Tibial artery (tissue), 4 donors: ENCODE measurements at regions not wholly inside any gene's neighbourhood (a gene's known extent, or its start where the extent isn't known, plus 50 kb on each side); places are given as distances from the start of the nearest gene placed in this dataset.

ENCODE experiments used
- DNase-seq, 2 donors: peaks; one replicate each; pipeline ENCODE4 v3.0.0-alpha.2; 2019
- H3K27ac ChIP-seq, 2 donors: fragments of 200-600 bp; sonication (generic) in 1 of 2; 1 replicate in 1 of 2; 2 replicates in 1 of 2; pipeline ENCODE4 v1.5.1; 2018 to 2019; ENCODE audit warnings: mild to moderate bottlenecking in 1 of 2
- H3K27me3 ChIP-seq, 2 donors: fragments of 200-600 bp; sonication (generic) in 1 of 2; one replicate each; pipeline versions ENCODE4 v1.5.1 to v1.6.0; 2016 to 2019
- H3K36me3 ChIP-seq, 3 donors: fragments of 200-600 bp; sonication (generic) in 2 of 3; one replicate each; pipeline ENCODE4 v1.5.1; 2016 to 2019; ENCODE audit warnings: mild to moderate bottlenecking in 2 of 3
- H3K4me1 ChIP-seq, 4 donors: fragments of 200-600 bp; sonication (generic) in 2 of 4; 1 replicate in 3 of 4; 2 replicates in 1 of 4; pipeline ENCODE4 v1.5.1; 2016 to 2019
- H3K4me3 ChIP-seq, 2 donors: fragments of 200-600 bp; sonication (generic) in 1 of 2; 1 replicate in 1 of 2; 2 replicates in 1 of 2; pipeline ENCODE4 v1.5.1; 2018 to 2019; ENCODE audit warnings: mild to moderate bottlenecking in 2 of 2
- H3K9me3 ChIP-seq, 3 donors: fragments of 200-600 bp; sonication (generic) in 1 of 3; one replicate each; pipeline ENCODE4 v1.5.1; 2016 to 2019
- CTCF ChIP-seq, 2 experiments: fragments of 200-600 bp in 1 of 2; fragments of 450-650 bp in 1 of 2; IDR thresholded peaks; one replicate each; pipeline ENCODE4 v1.5.1; 2017 to 2019; ENCODE audit warnings: antibody characterized with exemption in 2 of 2, mild to moderate bottlenecking in 1 of 2, moderate library complexity in 1 of 2
- intact Hi-C: fragments of 100-400 bp; cut with DNase I; formaldehyde crosslinking; loops from one replicate; pipeline ENCODE4 v1.15.0; 2023; ENCODE audit warnings: low total_unique reads

DNA sequence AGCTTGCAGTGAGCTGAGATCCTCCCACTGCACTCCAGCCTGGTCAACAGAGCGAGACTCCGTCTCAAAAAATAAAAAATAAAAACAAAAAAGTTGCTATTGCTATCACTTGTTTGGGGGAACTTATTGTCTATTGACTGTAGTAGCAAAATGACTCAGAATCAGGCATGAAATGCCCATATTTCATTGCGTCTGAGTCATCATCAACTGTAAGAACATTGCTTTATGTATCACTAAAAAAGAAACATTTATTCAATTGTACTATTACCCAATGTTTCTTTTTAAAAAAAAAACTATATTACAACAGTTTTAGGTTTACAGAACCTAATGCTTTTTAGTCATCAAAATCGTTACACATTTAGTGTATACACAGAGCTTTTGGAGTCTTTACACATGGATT lies 91.0 kb upstream of the FMN2 start:
- no peak for DNase-seq
- H3K4me3 ChIP-seq: no peak overlapping the region
- TF ChIP-seq CTCF (IDR thresholded peaks at IDR 0.05): no peak
- H3K27ac ChIP-seq: no peak overlapping the region
- peaks cover 0 to 32% of the 10 kb centered on the region in 2 donors for H3K27me3 ChIP-seq
- no peaks in the 10 kb centered on the region for H3K9me3 ChIP-seq
- no peaks in the 10 kb centered on the region for H3K36me3 ChIP-seq
- intact Hi-C loops: no loop called here
- H3K4me1 ChIP-seq: peaks cover 0 to 9% (median 6%) of the 10 kb centered on the region in 4 donors

DNA sequence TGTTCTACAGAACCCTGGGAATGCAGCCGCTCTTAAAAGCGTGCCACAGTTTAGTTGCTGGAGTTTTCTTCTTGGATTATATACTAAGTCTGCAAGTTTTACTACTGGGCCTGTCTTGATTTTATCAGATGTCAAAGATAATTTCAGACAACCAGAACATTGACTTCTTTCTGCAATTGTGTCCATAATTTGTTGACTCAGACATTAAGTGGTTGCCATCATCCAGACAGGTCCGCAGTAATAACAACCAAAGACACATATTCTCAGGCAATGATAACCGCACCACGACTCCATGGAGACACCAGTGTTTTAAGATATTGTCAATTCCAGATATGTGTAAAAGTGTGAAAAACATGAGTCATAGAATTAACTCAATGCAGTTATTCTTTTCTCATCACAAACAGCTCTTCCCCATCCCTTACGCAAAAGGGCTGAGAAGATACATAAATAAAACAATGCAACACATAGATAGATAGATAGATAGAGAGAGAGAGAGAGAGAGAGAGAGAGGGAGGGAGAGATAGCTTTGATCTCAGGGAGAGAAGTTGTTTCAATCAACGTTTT lies 90.4 kb upstream of the FMN2 start:
- no peaks in the 10 kb centered on the region for H3K9me3 ChIP-seq
- H3K27me3 ChIP-seq: peaks cover 0 to 32% of the 10 kb centered on the region in 2 donors
- H3K4me1 ChIP-seq: peaks cover 0 to 9% (median 6%) of the 10 kb centered on the region in 4 donors
- no peak for TF ChIP-seq CTCF (IDR thresholded peaks at IDR 0.05)
- no peak overlapping the region for H3K4me3 ChIP-seq
- intact Hi-C loops: no loop called here
- no peak for DNase-seq
- H3K27ac ChIP-seq: no peak overlapping the region
- no peaks in the 10 kb centered on the region for H3K36me3 ChIP-seq

DNA sequence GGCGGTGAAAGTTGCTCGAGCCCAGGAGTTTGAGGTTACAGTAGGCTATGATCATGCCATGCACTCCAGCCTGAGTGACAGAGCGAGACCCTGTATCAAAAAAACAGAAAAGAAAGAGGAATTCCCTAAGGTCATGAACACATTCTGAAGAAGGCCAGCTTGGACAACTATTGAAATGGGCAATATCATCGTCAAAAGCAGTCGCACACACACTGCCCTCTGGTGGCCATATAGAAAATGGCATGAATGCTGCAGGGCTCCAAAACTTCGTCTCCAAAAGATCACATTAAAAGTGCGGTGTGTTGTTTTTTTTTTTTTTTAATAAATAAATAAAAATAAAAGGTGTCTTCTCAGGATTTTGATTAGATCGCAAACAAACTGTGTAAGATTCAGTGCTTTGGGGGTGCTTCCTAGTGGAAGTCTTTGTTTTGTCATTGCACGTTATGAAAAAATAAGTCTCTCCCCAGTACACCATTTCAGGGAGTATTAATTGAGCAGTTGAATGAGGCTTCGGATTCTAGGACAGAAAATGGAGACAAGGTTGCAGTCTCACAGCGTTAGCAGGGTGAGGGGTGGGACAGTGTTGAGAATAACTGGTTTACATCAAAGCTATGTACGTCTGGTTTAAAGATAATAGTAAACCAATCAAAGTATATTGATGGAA lies 87.5 kb upstream of the FMN2 start:
- no peak for DNase-seq
- TF ChIP-seq CTCF (IDR thresholded peaks at IDR 0.05): peak in 1 of 2 experiments; percentile 41

DNA sequence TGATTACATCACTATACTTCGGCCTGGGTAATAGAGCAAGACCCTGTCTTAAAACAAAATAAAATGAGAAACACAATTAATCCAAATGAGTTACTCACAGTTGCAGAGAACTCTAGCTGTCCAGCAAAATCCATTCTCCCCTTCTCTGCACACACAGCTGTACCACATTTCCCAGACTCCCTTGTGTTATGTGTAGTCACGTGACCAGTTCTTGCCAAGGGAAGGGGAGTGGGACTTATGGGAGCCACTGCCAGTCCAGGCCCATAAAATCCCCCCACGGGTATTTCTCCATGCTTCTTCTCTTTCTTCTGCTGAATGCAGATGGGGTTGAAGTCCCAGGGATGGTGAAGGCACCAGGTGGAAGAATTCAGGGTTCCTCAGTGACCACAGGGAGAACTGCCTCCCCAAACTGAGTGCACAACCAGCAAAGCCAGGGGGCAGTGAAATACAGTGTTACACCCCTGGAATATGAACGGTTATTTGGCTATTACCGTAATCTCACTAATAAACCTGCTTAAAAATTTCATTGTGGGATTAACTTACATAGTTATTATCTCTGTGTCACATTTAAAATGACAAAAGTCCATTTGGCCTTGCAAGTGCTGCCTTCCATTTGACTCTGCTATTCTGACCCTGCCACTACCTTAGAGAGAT lies 85.6 kb upstream of the FMN2 start:
- TF ChIP-seq CTCF (IDR thresholded peaks at IDR 0.05): no peak

More for the DNA sequence above, 87.5 kb upstream of the FMN2 start:
- Histone ChIP-seq H3K27me3 (peaks cover 0 to 7% of the 10 kb centered on the region in 2 donors), H3K4me3 (no peak overlapping the region), H3K27ac (no peak overlapping the region), H3K36me3 (no peaks in the 10 kb centered on the region), H3K4me1 (no peaks in the 10 kb centered on the region), H3K9me3 (no peaks in the 10 kb centered on the region)
- intact Hi-C loops: no loop called here

GRCh38 chr1:240008298-240008697 lies 83.4 kb upstream of the FMN2 start:
- no peak for DNase-seq
- H3K27me3 ChIP-seq: no peaks in the 10 kb centered on the region
- intact Hi-C loops: no loop called here
- no peaks in the 10 kb centered on the region for H3K9me3 ChIP-seq
- no peak overlapping the region for H3K4me3 ChIP-seq
- H3K27ac ChIP-seq: no peak overlapping the region
- no peaks in the 10 kb centered on the region for H3K36me3 ChIP-seq
- H3K4me1 ChIP-seq: no peaks in the 10 kb centered on the region
- no peak for TF ChIP-seq CTCF (IDR thresholded peaks at IDR 0.05)

More for the DNA sequence above, 85.6 kb upstream of the FMN2 start:
- DNase-seq: no peak
- Histone ChIP-seq H3K27ac (no peak overlapping the region), H3K9me3 (no peaks in the 10 kb centered on the region), H3K4me3 (no peak overlapping the region), H3K36me3 (no peaks in the 10 kb centered on the region), H3K27me3 (no peaks in the 10 kb centered on the region), H3K4me1 (no peaks in the 10 kb centered on the region)
- intact Hi-C loops: no loop called here
